Esophagus squamous epithelium (tissue), 5 donors: ENCODE measurements at regions not wholly inside any gene's neighbourhood (a gene's known extent, or its start where the extent isn't known, plus 50 kb on each side); places are given as distances from the start of the nearest gene placed in this dataset.

Experiments used
- DNase-seq: peaks from one replicate; lab custom pipeline; 2025; lab: John Stamatoyannopoulos, UW
- H3K27ac ChIP-seq, 4 donors: fragments of 200-600 bp; sonication (generic); one replicate each; pipeline ENCODE4 v1.5.1; 2016 to 2019; ENCODE audit warnings: mild to moderate bottlenecking in 1 of 4
- H3K27me3 ChIP-seq, 4 donors: fragments of 200-600 bp; sonication (generic); 1 replicate in 3 of 4; 2 replicates in 1 of 4; pipeline versions ENCODE4 v1.5.1 to v1.6.0; 2017 to 2021; ENCODE audit warnings: antibody characterized with exemption in 1 of 4
- H3K36me3 ChIP-seq, 3 donors: fragments of 200-600 bp; sonication (generic); one replicate each; pipeline ENCODE4 v1.5.1; 2016 to 2019
- H3K4me1 ChIP-seq, 3 donors: fragments of 200-600 bp; sonication (generic); one replicate each; pipeline ENCODE4 v1.5.1; 2017 to 2019
- H3K4me3 ChIP-seq, 4 donors: fragments of 200-600 bp; sonication (generic); 1 replicate in 3 of 4; 2 replicates in 1 of 4; pipeline ENCODE4 v1.5.1; 2016 to 2019; ENCODE audit warnings: mild to moderate bottlenecking in 2 of 4, moderate library complexity in 1 of 4
- H3K9me3 ChIP-seq, 3 donors: fragments of 200-600 bp; sonication (generic); one replicate each; pipeline ENCODE4 v1.5.1; 2016 to 2019
- CTCF ChIP-seq, 6 experiments: fragments of 450-650 bp in 4 of 6; fragments of 200-600 bp in 2 of 6; sonication (generic) in 2 of 6; IDR thresholded peaks; one replicate each; pipeline ENCODE4 v1.5.1; 2016 to 2019; ENCODE audit warnings: antibody characterized with exemption in 6 of 6, mild to moderate bottlenecking in 4 of 6, moderate library complexity in 4 of 6
- POLR2A ChIP-seq, 4 donors: fragments of 450-650 bp; IDR thresholded peaks; one replicate each; pipeline ENCODE4 v1.6.1; 2017; ENCODE audit warnings: antibody characterized with exemption in 4 of 4, mild to moderate bottlenecking in 4 of 4, moderate library complexity in 3 of 4
- WGBS, 2 donors: methylation state at CpG; one replicate each; pipeline ENCODE4 v1.1.5; 2018; 5-methylcytosine and 5-hydroxymethylcytosine counted together
- intact Hi-C: fragments of 100-400 bp; cut with DNase I; formaldehyde crosslinking; loops from one replicate; pipeline ENCODE4 v1.15.0; 2022
- donor health status: DM: yes; HTN: yes; CAD: no.

GRCh38 chr2:60094450-60094929, 459.0 kb downstream of the BCL11A start:
- H3K4me3 ChIP-seq, result no peak overlapping the region
- H3K36me3 ChIP-seq, result no peaks in the 10 kb centered on the region
- H3K4me1 ChIP-seq, result no peaks in the 10 kb centered on the region
- H3K9me3 ChIP-seq, result no peaks in the 10 kb centered on the region
- H3K27ac ChIP-seq, result no peak overlapping the region
- no peak for DNase-seq
- intact Hi-C loops, result no loop called here
- no peak for TF ChIP-seq POLR2A (IDR thresholded peaks at IDR 0.05)
- TF ChIP-seq CTCF (IDR thresholded peaks at IDR 0.05), result no peak
- 17 to 60% methylated on average over 1 to 3 of the region's 3 CpGs for WGBS, 2 donors
- no peaks in the 10 kb centered on the region for H3K27me3 ChIP-seq

- no peak for DNase-seq
- H3K36me3 ChIP-seq, result no peaks in the 10 kb centered on the region
- intact Hi-C loops, result no loop called here
- H3K9me3 ChIP-seq, result no peaks in the 10 kb centered on the region
- WGBS, 2 donors, result 95 to 96% methylated on average over 2 of the region's 2 CpGs
- H3K27ac ChIP-seq, result no peak overlapping the region
- H3K4me1 ChIP-seq, result no peaks in the 10 kb centered on the region
- TF ChIP-seq POLR2A (IDR thresholded peaks at IDR 0.05) (no peak), CTCF (IDR thresholded peaks at IDR 0.05) (no peak)
- no peak overlapping the region for H3K4me3 ChIP-seq
- H3K27me3 ChIP-seq, result no peaks in the 10 kb centered on the region
Measured at GRCh38 chr2:60092781-60093180, 460.7 kb downstream of the BCL11A start.

GRCh38 chr2:60091894-60092293, 461.6 kb downstream of the BCL11A start:
- DNase-seq, result no peak
- Histone ChIP-seq H3K4me1 (no peaks in the 10 kb centered on the region), H3K36me3 (no peaks in the 10 kb centered on the region), H3K27me3 (no peaks in the 10 kb centered on the region), H3K27ac (no peak overlapping the region), H3K9me3 (no peaks in the 10 kb centered on the region), H3K4me3 (no peak overlapping the region)
- intact Hi-C loops, result no loop called here
- TF ChIP-seq POLR2A (IDR thresholded peaks at IDR 0.05) (no peak), CTCF (IDR thresholded peaks at IDR 0.05) (no peak)
- WGBS, 2 donors, result 91 to 96% methylated on average over 5 of the region's 5 CpGs

GRCh38 chr2:60091266-60091665, 462.2 kb downstream of the BCL11A start:
- Histone ChIP-seq H3K9me3 (no peaks in the 10 kb centered on the region), H3K4me3 (no peak overlapping the region), H3K27ac (no peak overlapping the region), H3K4me1 (no peaks in the 10 kb centered on the region), H3K36me3 (no peaks in the 10 kb centered on the region), H3K27me3 (no peaks in the 10 kb centered on the region)
- DNase-seq, result no peak
- intact Hi-C loops, result no loop called here
- WGBS, 2 donors, result 36 to 48% methylated on average over 2 of the region's 2 CpGs
- no peak for TF ChIP-seq POLR2A (IDR thresholded peaks at IDR 0.05)
- no peak for TF ChIP-seq CTCF (IDR thresholded peaks at IDR 0.05)

- H3K4me1 ChIP-seq, result no peaks in the 10 kb centered on the region
- H3K27ac ChIP-seq, result no peak overlapping the region
- no peaks in the 10 kb centered on the region for H3K9me3 ChIP-seq
- no peaks in the 10 kb centered on the region for H3K27me3 ChIP-seq
- intact Hi-C loops, result no loop called here
- TF ChIP-seq POLR2A (IDR thresholded peaks at IDR 0.05) (no peak), CTCF (IDR thresholded peaks at IDR 0.05) (no peak)
- DNase-seq, result no peak
- no peaks in the 10 kb centered on the region for H3K36me3 ChIP-seq
- no peak overlapping the region for H3K4me3 ChIP-seq
- 73 to 77% methylated on average over 2 of the region's 2 CpGs for WGBS, 2 donors
Measured at GRCh38 chr2:60079562-60079961, 473.9 kb downstream of the BCL11A start.
